OCI-LY7 (cell line): ENCODE measurements at regions not wholly inside any gene's neighbourhood (a gene's known extent, or its start where the extent isn't known, plus 50 kb on each side); places are given as distances from the start of the nearest gene placed in this dataset.

ENCODE experiments used
- EZH2phosphoT487 ChIP-seq: fragments of 200-600 bp; sonication (generic); IDR thresholded peaks from 2 replicates; pipeline ENCODE4 v1.6.1; 2018; ENCODE audit warnings: low read depth, borderline replicate concordance, mild to moderate bottlenecking, mixed run types, antibody characterized with exemption, low read length, moderate library complexity, mixed read lengths
- TF ChIP-seq, protein P1 (sequence below): fragments of 200-600 bp; sonication (generic); conservative IDR thresholded peaks from 2 replicates; pipeline ENCODE4 v1.5.1; 2014; ENCODE audit warnings: mild to moderate bottlenecking, antibody characterized with exemption, low read length, moderate library complexity, mixed read lengths

DNA sequence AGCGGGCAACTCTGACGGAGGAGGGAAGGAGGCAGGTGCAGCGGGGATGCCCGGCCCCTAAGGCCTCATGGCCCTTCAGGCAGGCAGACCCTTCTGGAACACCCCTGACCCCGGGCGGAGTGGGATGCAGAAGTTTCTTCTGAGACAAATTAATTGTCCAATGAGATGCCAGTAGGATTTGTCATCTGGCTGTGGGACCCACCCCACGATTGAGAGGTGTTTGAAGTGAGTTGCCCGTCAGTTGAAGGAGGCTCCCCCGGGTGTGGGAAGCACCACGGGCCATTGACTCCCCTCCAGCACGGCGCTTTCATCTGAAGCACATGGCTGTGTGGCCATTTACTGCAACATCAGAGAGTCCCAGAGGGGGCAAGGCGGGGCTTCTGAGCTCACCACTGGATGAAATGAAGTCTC is 527.8 kb downstream of the BRD1 start:
- TF ChIP-seq, protein P1, sequence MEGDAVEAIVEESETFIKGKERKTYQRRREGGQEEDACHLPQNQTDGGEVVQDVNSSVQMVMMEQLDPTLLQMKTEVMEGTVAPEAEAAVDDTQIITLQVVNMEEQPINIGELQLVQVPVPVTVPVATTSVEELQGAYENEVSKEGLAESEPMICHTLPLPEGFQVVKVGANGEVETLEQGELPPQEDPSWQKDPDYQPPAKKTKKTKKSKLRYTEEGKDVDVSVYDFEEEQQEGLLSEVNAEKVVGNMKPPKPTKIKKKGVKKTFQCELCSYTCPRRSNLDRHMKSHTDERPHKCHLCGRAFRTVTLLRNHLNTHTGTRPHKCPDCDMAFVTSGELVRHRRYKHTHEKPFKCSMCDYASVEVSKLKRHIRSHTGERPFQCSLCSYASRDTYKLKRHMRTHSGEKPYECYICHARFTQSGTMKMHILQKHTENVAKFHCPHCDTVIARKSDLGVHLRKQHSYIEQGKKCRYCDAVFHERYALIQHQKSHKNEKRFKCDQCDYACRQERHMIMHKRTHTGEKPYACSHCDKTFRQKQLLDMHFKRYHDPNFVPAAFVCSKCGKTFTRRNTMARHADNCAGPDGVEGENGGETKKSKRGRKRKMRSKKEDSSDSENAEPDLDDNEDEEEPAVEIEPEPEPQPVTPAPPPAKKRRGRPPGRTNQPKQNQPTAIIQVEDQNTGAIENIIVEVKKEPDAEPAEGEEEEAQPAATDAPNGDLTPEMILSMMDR, result no peak
- TF ChIP-seq EZH2phosphoT487, result no peak
